ENCODE measurements at regions not wholly inside any gene's neighbourhood (a gene's known extent, or its start where the extent isn't known, plus 50 kb on each side); places are given as distances from the start of the nearest gene placed in this dataset.

- TF ChIP-seq CTCF (IDR thresholded peaks at IDR 0.05; ENCODE audit: insufficient read depth in 1 of 2, low read depth in 1 of 2, low read length in 1 of 2, severe bottlenecking in 1 of 2, unreplicated experiment in 1 of 2), result no peak
- Mint-ChIP-seq H3K4me3 (ENCODE audit: unreplicated experiment) (no peak overlapping the region), H3K36me3 (ENCODE audit: insufficient read depth, unreplicated experiment) (no peaks in the 10 kb centered on the region), H3K9me3 (ENCODE audit: unreplicated experiment) (no peaks in the 10 kb centered on the region), H3K27me3 (ENCODE audit: insufficient read depth, unreplicated experiment) (no peaks in the 10 kb centered on the region), H3K27ac (ENCODE audit: unreplicated experiment) (no peak overlapping the region), H3K4me1 (ENCODE audit: low read depth, unreplicated experiment) (no peaks in the 10 kb centered on the region)
- ChIA-PET POLR2A (no interaction called here), CTCF (no interaction called here)
- Histone ChIP-seq H3K4me1 (no peaks in the 10 kb centered on the region), H3K36me3 (ENCODE audit: control insufficient read depth, insufficient read depth, low read length) (no peaks in the 10 kb centered on the region), H3K9me3 (no peaks in the 10 kb centered on the region), H3K4me3 (ENCODE audit: low read depth, low read length) (no peak overlapping the region), H3K27me3 (replicated peaks; ENCODE audit: control insufficient read depth, insufficient read depth, low read length) (no peaks in the 10 kb centered on the region)
- intact Hi-C loops (cut with micrococcal nuclease; ENCODE audit: unreplicated experiment), result no loop called here
- DNase-seq, result no peak
- no TSS peak for BruUV-seq (replicated peaks)
These were observed 393.7 kb upstream of the SMC2 start for GRCh38 chr9:103700195-103700962.

GRCh38 chr9:103702572-103702971, 391.5 kb upstream of the SMC2 start:
- CTCF ChIA-PET, result no interaction called here
- Histone ChIP-seq H3K4me1 (no peaks in the 10 kb centered on the region), H3K36me3 (ENCODE audit: control insufficient read depth, insufficient read depth, low read length) (no peaks in the 10 kb centered on the region), H3K27me3 (replicated peaks; ENCODE audit: control insufficient read depth, insufficient read depth, low read length) (no peaks in the 10 kb centered on the region), H3K9me3 (no peaks in the 10 kb centered on the region), H3K4me3 (ENCODE audit: low read depth, low read length) (no peak overlapping the region)
- no TSS peak for BruUV-seq (replicated peaks)
- no peaks in the 10 kb centered on the region for H3K36me3 Mint-ChIP-seq (ENCODE audit: insufficient read depth, unreplicated experiment)
- no peaks in the 10 kb centered on the region for H3K4me1 Mint-ChIP-seq (ENCODE audit: low read depth, unreplicated experiment)
- intact Hi-C loops (cut with micrococcal nuclease; ENCODE audit: unreplicated experiment), result no loop called here
- no peaks in the 10 kb centered on the region for H3K9me3 Mint-ChIP-seq (ENCODE audit: unreplicated experiment)
- TF ChIP-seq CTCF (IDR thresholded peaks at IDR 0.05; ENCODE audit: insufficient read depth in 1 of 2, low read depth in 1 of 2, low read length in 1 of 2, severe bottlenecking in 1 of 2, unreplicated experiment in 1 of 2), result no peak
- no peak overlapping the region for H3K27ac Mint-ChIP-seq (ENCODE audit: unreplicated experiment)
- no peak overlapping the region for H3K4me3 Mint-ChIP-seq (ENCODE audit: unreplicated experiment)
- no peak for DNase-seq
- POLR2A ChIA-PET, result no interaction called here
- no peaks in the 10 kb centered on the region for H3K27me3 Mint-ChIP-seq (ENCODE audit: insufficient read depth, unreplicated experiment)

- Mint-ChIP-seq H3K27ac (ENCODE audit: unreplicated experiment) (no peak overlapping the region), H3K27me3 (ENCODE audit: insufficient read depth, unreplicated experiment) (no peaks in the 10 kb centered on the region), H3K36me3 (ENCODE audit: insufficient read depth, unreplicated experiment) (no peaks in the 10 kb centered on the region), H3K4me3 (ENCODE audit: unreplicated experiment) (no peak overlapping the region), H3K9me3 (ENCODE audit: unreplicated experiment) (peaks cover 8% of the 10 kb centered on the region), H3K4me1 (ENCODE audit: low read depth, unreplicated experiment) (no peaks in the 10 kb centered on the region)
- ChIA-PET POLR2A (no interaction called here), CTCF (no interaction called here)
- TF ChIP-seq CTCF (IDR thresholded peaks at IDR 0.05; ENCODE audit: insufficient read depth in 1 of 2, low read depth in 1 of 2, low read length in 1 of 2, severe bottlenecking in 1 of 2, unreplicated experiment in 1 of 2), result no peak
- Histone ChIP-seq H3K4me1 (no peaks in the 10 kb centered on the region), H3K9me3 (no peaks in the 10 kb centered on the region), H3K27me3 (replicated peaks; ENCODE audit: control insufficient read depth, insufficient read depth, low read length) (no peaks in the 10 kb centered on the region), H3K4me3 (ENCODE audit: low read depth, low read length) (no peak overlapping the region), H3K36me3 (ENCODE audit: control insufficient read depth, insufficient read depth, low read length) (no peaks in the 10 kb centered on the region)
- BruUV-seq (replicated peaks), result no TSS peak
- DNase-seq, result no peak
- intact Hi-C loops (cut with micrococcal nuclease; ENCODE audit: unreplicated experiment), result no loop called here
These were observed 386.9 kb upstream of the SMC2 start for GRCh38 chr9:103707181-103707580.

Measured in Caco-2 (cell line).